ENCODE measurements at regions not wholly inside any gene's neighbourhood (a gene's known extent, or its start where the extent isn't known, plus 50 kb on each side); places are given as distances from the start of the nearest gene placed in this dataset.

- TF ChIP-seq CTCF (conservative IDR thresholded peaks at IDR 0.05 in 1 of 2, IDR thresholded peaks at IDR 0.05 in 1 of 2; ENCODE audit: low read depth in 1 of 2, low read length in 2 of 2): no peak
- TF ChIP-seq EZH2 (IDR thresholded peaks at IDR 0.05; ENCODE audit: low read length, missing control alignments): no peak
Measured at GRCh38 chr6:14828201-14828611, 417.7 kb upstream of the JARID2 start.
